ENCODE measurements at regions not wholly inside any gene's neighbourhood (a gene's known extent, or its start where the extent isn't known, plus 50 kb on each side); places are given as distances from the start of the nearest gene placed in this dataset.

DNA sequence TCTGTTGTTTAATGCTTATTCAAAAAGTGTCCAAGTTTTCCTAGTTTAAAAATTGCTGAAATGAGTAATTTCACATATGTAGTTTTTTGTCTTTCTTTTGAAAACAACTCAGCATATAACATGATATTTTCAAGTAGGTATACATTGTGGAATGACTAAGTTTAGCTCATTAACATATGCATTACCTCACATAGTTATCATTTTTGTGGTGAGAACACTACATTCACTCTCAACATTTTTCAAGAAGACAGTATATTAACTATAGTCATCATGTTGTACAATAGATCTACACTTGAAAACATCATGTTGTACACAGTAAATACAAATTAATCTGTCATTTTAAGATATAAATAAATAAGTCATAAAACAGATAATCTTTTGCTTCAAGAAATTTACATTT is 340.0 kb downstream of the CCDC85A start:
- TF ChIP-seq POLR2AphosphoS5 (IDR thresholded peaks at IDR 0.05), result no peak
- TF ChIP-seq, protein P1, sequence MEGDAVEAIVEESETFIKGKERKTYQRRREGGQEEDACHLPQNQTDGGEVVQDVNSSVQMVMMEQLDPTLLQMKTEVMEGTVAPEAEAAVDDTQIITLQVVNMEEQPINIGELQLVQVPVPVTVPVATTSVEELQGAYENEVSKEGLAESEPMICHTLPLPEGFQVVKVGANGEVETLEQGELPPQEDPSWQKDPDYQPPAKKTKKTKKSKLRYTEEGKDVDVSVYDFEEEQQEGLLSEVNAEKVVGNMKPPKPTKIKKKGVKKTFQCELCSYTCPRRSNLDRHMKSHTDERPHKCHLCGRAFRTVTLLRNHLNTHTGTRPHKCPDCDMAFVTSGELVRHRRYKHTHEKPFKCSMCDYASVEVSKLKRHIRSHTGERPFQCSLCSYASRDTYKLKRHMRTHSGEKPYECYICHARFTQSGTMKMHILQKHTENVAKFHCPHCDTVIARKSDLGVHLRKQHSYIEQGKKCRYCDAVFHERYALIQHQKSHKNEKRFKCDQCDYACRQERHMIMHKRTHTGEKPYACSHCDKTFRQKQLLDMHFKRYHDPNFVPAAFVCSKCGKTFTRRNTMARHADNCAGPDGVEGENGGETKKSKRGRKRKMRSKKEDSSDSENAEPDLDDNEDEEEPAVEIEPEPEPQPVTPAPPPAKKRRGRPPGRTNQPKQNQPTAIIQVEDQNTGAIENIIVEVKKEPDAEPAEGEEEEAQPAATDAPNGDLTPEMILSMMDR (IDR thresholded peaks at IDR 0.05), result no peak
- TF ChIP-seq EP300 (IDR thresholded peaks at IDR 0.05), result no peak
